K562 (cell line): ENCODE measurements at regions not wholly inside any gene's neighbourhood (a gene's known extent, or its start where the extent isn't known, plus 50 kb on each side); places are given as distances from the start of the nearest gene placed in this dataset.

ENCODE experiments used
- ATAC-seq: fragments of 200-7000 bp; cut with Tn5 transposase; 3 replicates; pipeline ENCODE4 v1.9.1; 2020; ENCODE audit warnings: moderate library complexity
- BruUV-seq: library from RNA; stranded (reverse); fragments of 400-500 nt; replicated peaks from 2 replicates; lab custom pipeline; 2021; lab: Mats Ljungman, UMichigan
- CTCF ChIA-PET: fragments of 300-600 bp; formaldehyde crosslinking; extraction: SDS; loops from one replicate; lab custom pipeline; 2021; ENCODE audit warnings: low intra/inter-chr PET ratio; lab: Yijun Ruan, JAX
- POLR2A ChIA-PET: fragments of 300-600, 350-650 bp; sonication (Branson Sonifier 250); formaldehyde crosslinking; extraction: SDS; loops from one replicate; lab custom pipeline; 2021; ENCODE audit warnings: antibody characterized with exemption, inconsistent platforms; lab: Yijun Ruan, JAX
- DNase-seq, 4 experiments: peaks; one replicate each; pipeline versions ENCODE4 v3.0.0 to v3.0.0-alpha.2; 2011 to 2018; ENCODE audit warnings: low spot score in 3 of 4, mixed read lengths in 3 of 4; ENCODE audit errors: extremely low read depth in 1 of 4
- FAIRE-seq: peaks from 2 replicates; lab custom pipeline; 2011; peaks lifted over from hg19 to GRCh38; lab: Jason Lieb, UNC
- H2AFZ ChIP-seq: 2 replicates; pipeline ENCODE4 v1.6.0; 2011; ENCODE audit warnings: low read depth, low read length, control low read depth, inconsistent platforms
- H3K27ac ChIP-seq: fragments of 200-600 bp; 3 replicates; pipeline ENCODE4 v1.8.0; 2011; ENCODE audit warnings: low read depth, mild to moderate bottlenecking, control low read depth, inconsistent platforms, low read length, moderate library complexity, mixed read lengths; ENCODE audit errors: extremely low read depth
- H3K27me3 ChIP-seq, 2 experiments: fragments of 300-600 bp in 1 of 2; 2 replicates in 1 of 2; 3 replicates in 1 of 2; pipeline versions ENCODE4 v1.6.0 to v1.8.0; 2011; ENCODE audit warnings: inconsistent platforms in 2 of 2, low read length in 2 of 2, mild to moderate bottlenecking in 1 of 2, mixed read lengths in 1 of 2, moderate library complexity in 1 of 2; ENCODE audit not compliant: control insufficient read depth in 2 of 2, insufficient read depth in 2 of 2
- H3K36me3 ChIP-seq: fragments of 300-600 bp; 3 replicates; pipeline ENCODE4 v1.8.0; 2011; ENCODE audit warnings: mild to moderate bottlenecking, low read length, inconsistent platforms; ENCODE audit not compliant: control insufficient read depth, insufficient read depth
- H3K4me1 ChIP-seq, 2 experiments: fragments of 200-600 bp in 1 of 2; replicated peaks in 1 of 2; 2 replicates in 1 of 2; 3 replicates in 1 of 2; pipeline versions ENCODE4 v1.5.1 to v1.8.0; 2011; ENCODE audit warnings: inconsistent platforms in 2 of 2, low read length in 2 of 2, mild to moderate bottlenecking in 1 of 2, mixed read lengths in 1 of 2, moderate library complexity in 1 of 2; ENCODE audit not compliant: control insufficient read depth in 2 of 2, insufficient read depth in 2 of 2
- H3K4me2 ChIP-seq: 2 replicates; pipeline ENCODE4 v1.6.1; 2011; ENCODE audit warnings: low read length, control low read depth, inconsistent platforms, mixed read lengths; ENCODE audit not compliant: insufficient read depth
- H3K4me3 ChIP-seq: fragments of 200-600 bp; sonication (generic), shearing (Covaris generic); 2 replicates; pipeline ENCODE4 v1.5.1; 2016; ENCODE audit warnings: control low read depth, inconsistent platforms
- H3K79me2 ChIP-seq: fragments of 200-600 bp; 3 replicates; pipeline ENCODE4 v1.8.0; 2011; ENCODE audit warnings: low read length, inconsistent platforms; ENCODE audit not compliant: control insufficient read depth, insufficient read depth
- H3K9ac ChIP-seq, 2 experiments: 2 replicates each; pipeline versions ENCODE4 v1.6.0 to v1.6.1; 2011; ENCODE audit warnings: low read depth in 2 of 2, low read length in 2 of 2, control low read depth in 1 of 2, inconsistent platforms in 1 of 2, mild to moderate bottlenecking in 1 of 2, mixed read lengths in 1 of 2; ENCODE audit not compliant: insufficient read depth in 1 of 2
- H3K9me1 ChIP-seq: one replicate; pipeline ENCODE4 v1.6.0; 2011; ENCODE audit warnings: inconsistent platforms, mild to moderate bottlenecking, low read length, moderate library complexity; ENCODE audit not compliant: control insufficient read depth, insufficient read depth
- H3K9me3 ChIP-seq: replicated peaks from 2 replicates; pipeline ENCODE4 v1.5.1; 2011; ENCODE audit warnings: low read depth, low read length, inconsistent platforms; ENCODE audit not compliant: control insufficient read depth, insufficient read depth
- H4K20me1 ChIP-seq: replicated peaks from 2 replicates; pipeline ENCODE4 v1.6.1; 2011; ENCODE audit warnings: low read length, inconsistent platforms, mixed read lengths; ENCODE audit not compliant: control insufficient read depth, insufficient read depth
- CREBBP ChIP-seq: IDR thresholded peaks from one replicate; pipeline ENCODE4 v1.6.1; 2012; ENCODE audit warnings: low read depth, mild to moderate bottlenecking, control low read depth, inconsistent platforms, low read length
- E2F3 ChIP-seq: fragments of 250-450 bp; sonication (Bioruptor Pico); IDR thresholded peaks from 2 replicates; pipeline ENCODE4 v1.4.0; 2020; ENCODE audit warnings: mild to moderate bottlenecking
- ETV6 ChIP-seq, 3 experiments: fragments of 150-350 bp in 1 of 3; sonication (generic) in 1 of 3; formaldehyde crosslinking in 1 of 3; IDR thresholded peaks; 2 replicates each; pipeline versions ENCODE4 v1.6.1 to v1.8.0; 2014 to 2022; ENCODE audit warnings: borderline replicate concordance in 2 of 3, low read depth in 2 of 3, antibody characterized with exemption in 1 of 3, low read length in 1 of 3, mild to moderate bottlenecking in 1 of 3, missing genetic modification reagents in 1 of 3
- KDM4B ChIP-seq, 2 experiments: fragments of 450-650 bp in 1 of 2; sonication (generic) in 1 of 2; IDR thresholded peaks; 2 replicates each; pipeline ENCODE4 v1.6.1; 2016 to 2017; ENCODE audit warnings: borderline replicate concordance in 2 of 2, antibody characterized with exemption in 1 of 2, low read depth in 1 of 2, mild to moderate bottlenecking in 1 of 2
- KHSRP ChIP-seq: fragments of 450-650 bp; IDR thresholded peaks from 2 replicates; pipeline ENCODE4 v1.6.1; 2017
- MAFG ChIP-seq: fragments of 450-650 bp; conservative IDR thresholded peaks from 2 replicates; pipeline ENCODE4 v1.6.1; 2016; ENCODE audit warnings: missing genetic modification characterization, missing compliant biosample characterization
- MBD2 ChIP-seq: sonication (generic); IDR thresholded peaks from 2 replicates; pipeline ENCODE4 v1.6.1; 2016; ENCODE audit warnings: low read depth, borderline replicate concordance
- MEF2D ChIP-seq: conservative IDR thresholded peaks from 2 replicates; pipeline ENCODE4 v1.6.1; 2016; ENCODE audit warnings: low read depth, missing genetic modification characterization, missing compliant biosample characterization
- MYNN ChIP-seq, 2 experiments: sonication (generic); formaldehyde crosslinking in 1 of 2; IDR thresholded peaks; 2 replicates each; pipeline versions ENCODE4 v1.5.0 to v1.6.1; 2016 to 2020; ENCODE audit warnings: antibody characterized with exemption in 1 of 2, missing genetic modification reagents in 1 of 2
- RBM34 ChIP-seq: fragments of 200-400 bp; formaldehyde crosslinking; IDR thresholded peaks from 2 replicates; pipeline ENCODE4 v1.6.1; 2018; ENCODE audit warnings: low read length, borderline replicate concordance; ENCODE audit not compliant: insufficient read depth
- SIN3B ChIP-seq: fragments of 450-650 bp; IDR thresholded peaks from 2 replicates; pipeline ENCODE4 v1.6.1; 2017; ENCODE audit warnings: low read depth, mild to moderate bottlenecking, moderate library complexity
- SMC3 ChIP-seq: conservative IDR thresholded peaks from 2 replicates; pipeline ENCODE4 v1.6.1; 2011; ENCODE audit warnings: low read depth, low read length, improper control_type of control experiment; ENCODE audit not compliant: insufficient read depth
- SRSF7 ChIP-seq: fragments of 200-400 bp; formaldehyde crosslinking; optimal IDR thresholded peaks from 2 replicates; pipeline ENCODE3; 2017; ENCODE audit warnings: mild to moderate bottlenecking, low read depth, low read length
- TFAM ChIP-seq: fragments of 250-450 bp; sonication (Bioruptor Pico); conservative IDR thresholded peaks from 2 replicates; pipeline ENCODE4 v1.5.0; 2021; ENCODE audit warnings: mild to moderate bottlenecking, moderate library complexity
- ZBED1 ChIP-seq: IDR thresholded peaks from 2 replicates; pipeline ENCODE4 v1.6.1; 2014
- ZNF561 ChIP-seq: fragments of 450-650 bp; formaldehyde crosslinking; conservative IDR thresholded peaks from 2 replicates; pipeline ENCODE4 v1.4.0; 2020; ENCODE audit warnings: mild to moderate bottlenecking, moderate library complexity
- ZNF717 ChIP-seq: fragments of 250-450 bp; sonication (Bioruptor Pico); IDR thresholded peaks from 2 replicates; pipeline ENCODE4 v1.5.0; 2021
- WGBS: fragments of 100-300 bp; shearing (Covaris generic); methylation state at CpG from one replicate; pipeline ENCODE4 v1.1.6; 2016; ENCODE audit warnings: low coverage, mixed read lengths; ENCODE audit not compliant: insufficient coverage; ENCODE audit errors: missing lambda C conversion rate; 5-methylcytosine and 5-hydroxymethylcytosine counted together
- in situ Hi-C: fragments of 300-500 bp; cut with MboI; formaldehyde crosslinking; loops from 4 replicates; pipeline ENCODE4 v1.15.0; 2018; ENCODE audit warnings: inconsistent platforms, mixed read lengths
- intact Hi-C: fragments of 100-400 bp; cut with micrococcal nuclease; formaldehyde crosslinking; loops from 2 replicates; pipeline ENCODE4 v1.14.2; 2022
- TF ChIP-seq, protein P1 (sequence below): IDR thresholded peaks from 2 replicates; pipeline ENCODE4 v1.6.1; 2012; ENCODE audit warnings: low read depth, low read length, improper control_type of control experiment, borderline replicate concordance
- TF ChIP-seq, protein P2 (sequence below), 2 experiments: fragments of 450-650 bp; IDR thresholded peaks; 2 replicates each; pipeline ENCODE4 v1.6.1; 2018; ENCODE audit warnings: mild to moderate bottlenecking in 2 of 2, low read depth in 1 of 2; ENCODE audit not compliant: partially characterized antibody in 2 of 2

DNA sequence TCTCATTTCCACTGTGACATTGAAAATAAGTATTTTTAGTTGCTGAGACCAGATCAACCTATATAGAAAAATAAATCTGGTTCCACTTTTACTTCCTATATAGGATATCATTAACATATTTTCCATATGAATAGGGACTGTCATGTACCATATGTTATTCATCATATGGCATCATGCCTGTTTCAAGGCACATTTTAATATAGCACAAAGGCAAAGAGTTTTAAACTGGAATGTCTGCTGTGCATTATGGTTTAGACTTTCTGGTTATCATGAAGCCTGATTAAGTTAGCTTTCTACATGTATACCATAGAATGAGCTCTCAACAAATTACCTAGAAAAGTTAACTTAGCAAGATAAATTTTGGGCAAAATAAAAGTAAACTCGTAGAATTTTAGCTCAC, 53.0 kb upstream of the ACYP2 start:
- Histone ChIP-seq H3K27me3 (no peaks in the 10 kb centered on the region), H3K9me3 (peaks cover 19% of the 10 kb centered on the region), H3K9ac (no peak overlapping the region), H3K4me3 (no peak overlapping the region), H3K4me1 (no peaks in the 10 kb centered on the region), H3K27ac (no peak overlapping the region), H3K36me3 (no peaks in the 10 kb centered on the region), H3K4me2 (no peak overlapping the region), H2AFZ (no peak overlapping the region), H3K9me1 (no peaks in the 10 kb centered on the region), H4K20me1 (no peaks in the 10 kb centered on the region), H3K79me2 (no peaks in the 10 kb centered on the region)
- ChIA-PET CTCF (no interaction called here), POLR2A (no interaction called here)
- WGBS = 37% methylated on average over 1 of the region's 1 CpG
- no TSS peak for BruUV-seq
- FAIRE-seq (no peak), ATAC-seq (no peak), DNase-seq (no peak)
- in situ Hi-C loops = no loop called here
- intact Hi-C loops = no loop called here
- TF ChIP-seq, protein P1, sequence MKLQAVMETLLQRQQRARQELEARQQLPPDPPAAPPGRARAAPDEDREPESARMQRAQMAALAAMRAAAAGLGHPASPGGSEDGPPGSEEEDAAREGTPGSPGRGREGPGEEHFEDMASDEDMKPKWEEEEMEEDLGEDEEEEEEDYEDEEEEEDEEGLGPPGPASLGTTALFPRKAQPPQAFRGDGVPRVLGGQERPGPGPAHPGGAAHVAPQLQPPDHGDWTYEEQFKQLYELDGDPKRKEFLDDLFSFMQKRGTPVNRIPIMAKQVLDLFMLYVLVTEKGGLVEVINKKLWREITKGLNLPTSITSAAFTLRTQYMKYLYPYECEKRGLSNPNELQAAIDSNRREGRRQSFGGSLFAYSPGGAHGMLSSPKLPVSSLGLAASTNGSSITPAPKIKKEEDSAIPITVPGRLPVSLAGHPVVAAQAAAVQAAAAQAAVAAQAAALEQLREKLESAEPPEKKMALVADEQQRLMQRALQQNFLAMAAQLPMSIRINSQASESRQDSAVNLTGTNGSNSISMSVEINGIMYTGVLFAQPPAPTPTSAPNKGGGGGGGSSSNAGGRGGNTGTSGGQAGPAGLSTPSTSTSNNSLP = no peak
- TF ChIP-seq ZBED1 (no peak), KDM4B (IDR thresholded peaks at IDR 0.05; ENCODE audit: borderline replicate concordance in 2 of 2, low read depth in 1 of 2) (no peak), SRSF7 (no peak), TFAM (no peak), SMC3 (no peak), RBM34 (no peak), SIN3B (no peak), ETV6 (IDR thresholded peaks at IDR 0.05; ENCODE audit: borderline replicate concordance in 1 of 2, low read depth in 2 of 2, low read length in 1 of 2) (no peak), ETV6 (CRISPR knock-in tag; IDR thresholded peaks at IDR 0.05; ENCODE audit: borderline replicate concordance) (no peak), E2F3 (CRISPR knock-in tag) (no peak), MBD2 (no peak), ZNF717 (CRISPR knock-in tag) (no peak), KHSRP (no peak), MEF2D (tag) (no peak), MYNN (IDR thresholded peaks at IDR 0.05) (no peak), MYNN (CRISPR knock-in tag; IDR thresholded peaks at IDR 0.05) (no peak), CREBBP (no peak), ZNF561 (CRISPR knock-in tag) (no peak), MAFG (no peak)
- TF ChIP-seq, protein P2, sequence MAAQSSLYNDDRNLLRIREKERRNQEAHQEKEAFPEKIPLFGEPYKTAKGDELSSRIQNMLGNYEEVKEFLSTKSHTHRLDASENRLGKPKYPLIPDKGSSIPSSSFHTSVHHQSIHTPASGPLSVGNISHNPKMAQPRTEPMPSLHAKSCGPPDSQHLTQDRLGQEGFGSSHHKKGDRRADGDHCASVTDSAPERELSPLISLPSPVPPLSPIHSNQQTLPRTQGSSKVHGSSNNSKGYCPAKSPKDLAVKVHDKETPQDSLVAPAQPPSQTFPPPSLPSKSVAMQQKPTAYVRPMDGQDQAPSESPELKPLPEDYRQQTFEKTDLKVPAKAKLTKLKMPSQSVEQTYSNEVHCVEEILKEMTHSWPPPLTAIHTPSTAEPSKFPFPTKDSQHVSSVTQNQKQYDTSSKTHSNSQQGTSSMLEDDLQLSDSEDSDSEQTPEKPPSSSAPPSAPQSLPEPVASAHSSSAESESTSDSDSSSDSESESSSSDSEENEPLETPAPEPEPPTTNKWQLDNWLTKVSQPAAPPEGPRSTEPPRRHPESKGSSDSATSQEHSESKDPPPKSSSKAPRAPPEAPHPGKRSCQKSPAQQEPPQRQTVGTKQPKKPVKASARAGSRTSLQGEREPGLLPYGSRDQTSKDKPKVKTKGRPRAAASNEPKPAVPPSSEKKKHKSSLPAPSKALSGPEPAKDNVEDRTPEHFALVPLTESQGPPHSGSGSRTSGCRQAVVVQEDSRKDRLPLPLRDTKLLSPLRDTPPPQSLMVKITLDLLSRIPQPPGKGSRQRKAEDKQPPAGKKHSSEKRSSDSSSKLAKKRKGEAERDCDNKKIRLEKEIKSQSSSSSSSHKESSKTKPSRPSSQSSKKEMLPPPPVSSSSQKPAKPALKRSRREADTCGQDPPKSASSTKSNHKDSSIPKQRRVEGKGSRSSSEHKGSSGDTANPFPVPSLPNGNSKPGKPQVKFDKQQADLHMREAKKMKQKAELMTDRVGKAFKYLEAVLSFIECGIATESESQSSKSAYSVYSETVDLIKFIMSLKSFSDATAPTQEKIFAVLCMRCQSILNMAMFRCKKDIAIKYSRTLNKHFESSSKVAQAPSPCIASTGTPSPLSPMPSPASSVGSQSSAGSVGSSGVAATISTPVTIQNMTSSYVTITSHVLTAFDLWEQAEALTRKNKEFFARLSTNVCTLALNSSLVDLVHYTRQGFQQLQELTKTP (IDR thresholded peaks at IDR 0.05; ENCODE audit: low read depth in 1 of 2, partially characterized antibody in 2 of 2) = no peak
